Esophagus squamous epithelium (tissue), 4 donors: ENCODE measurements at regions not wholly inside any gene's neighbourhood (a gene's known extent, or its start where the extent isn't known, plus 50 kb on each side); places are given as distances from the start of the nearest gene placed in this dataset.

Experiments used
- POLR2A ChIP-seq, 4 donors: fragments of 450-650 bp; IDR thresholded peaks; one replicate each; pipeline ENCODE4 v1.6.1; 2017; ENCODE audit warnings: antibody characterized with exemption in 4 of 4, mild to moderate bottlenecking in 4 of 4, moderate library complexity in 3 of 4
- TF ChIP-seq, protein P1 (sequence below), 6 experiments: fragments of 450-650 bp in 4 of 6; fragments of 200-600 bp in 2 of 6; sonication (generic) in 2 of 6; IDR thresholded peaks; one replicate each; pipeline ENCODE4 v1.5.1; 2016 to 2019; ENCODE audit warnings: antibody characterized with exemption in 6 of 6, mild to moderate bottlenecking in 4 of 6, moderate library complexity in 4 of 6

DNA sequence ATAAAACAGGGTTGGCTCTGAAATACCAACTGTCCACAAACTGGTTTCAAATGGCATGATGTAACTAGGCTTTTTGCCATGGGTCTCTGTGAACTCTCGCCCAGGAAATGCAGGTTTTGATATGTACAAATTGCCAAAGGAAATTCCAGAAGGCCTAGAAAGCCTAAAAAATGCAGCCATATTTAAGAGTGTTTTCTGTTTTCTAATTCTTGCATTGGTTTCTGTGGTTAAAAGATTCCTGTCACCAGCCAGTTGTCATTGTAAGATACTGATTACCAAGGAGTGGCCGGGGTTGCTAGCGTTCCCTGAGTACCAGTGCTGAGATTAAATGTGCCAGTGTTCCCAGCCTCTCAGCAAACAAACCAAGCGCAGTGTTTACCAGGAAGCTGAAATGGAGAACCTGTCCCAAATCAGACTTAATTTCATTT lies 53.9 kb upstream of the SORBS2 start:
- no peak for TF ChIP-seq POLR2A (IDR thresholded peaks at IDR 0.05)
- TF ChIP-seq, protein P1, sequence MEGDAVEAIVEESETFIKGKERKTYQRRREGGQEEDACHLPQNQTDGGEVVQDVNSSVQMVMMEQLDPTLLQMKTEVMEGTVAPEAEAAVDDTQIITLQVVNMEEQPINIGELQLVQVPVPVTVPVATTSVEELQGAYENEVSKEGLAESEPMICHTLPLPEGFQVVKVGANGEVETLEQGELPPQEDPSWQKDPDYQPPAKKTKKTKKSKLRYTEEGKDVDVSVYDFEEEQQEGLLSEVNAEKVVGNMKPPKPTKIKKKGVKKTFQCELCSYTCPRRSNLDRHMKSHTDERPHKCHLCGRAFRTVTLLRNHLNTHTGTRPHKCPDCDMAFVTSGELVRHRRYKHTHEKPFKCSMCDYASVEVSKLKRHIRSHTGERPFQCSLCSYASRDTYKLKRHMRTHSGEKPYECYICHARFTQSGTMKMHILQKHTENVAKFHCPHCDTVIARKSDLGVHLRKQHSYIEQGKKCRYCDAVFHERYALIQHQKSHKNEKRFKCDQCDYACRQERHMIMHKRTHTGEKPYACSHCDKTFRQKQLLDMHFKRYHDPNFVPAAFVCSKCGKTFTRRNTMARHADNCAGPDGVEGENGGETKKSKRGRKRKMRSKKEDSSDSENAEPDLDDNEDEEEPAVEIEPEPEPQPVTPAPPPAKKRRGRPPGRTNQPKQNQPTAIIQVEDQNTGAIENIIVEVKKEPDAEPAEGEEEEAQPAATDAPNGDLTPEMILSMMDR (IDR thresholded peaks at IDR 0.05), result no peak
